ENCODE measurements at regions not wholly inside any gene's neighbourhood (a gene's known extent, or its start where the extent isn't known, plus 50 kb on each side); places are given as distances from the start of the nearest gene placed in this dataset.
A peak's percentile ranks its signal among the peaks of the same experiment; 100 is the strongest.

- H3K27ac ChIP-seq, result no peak overlapping the region
- no peaks in the 10 kb centered on the region for H3K27me3 ChIP-seq
Observed at GRCh38 chr5:93322974-93323860, 257.8 kb downstream of the NR2F1-AS1 start.

GRCh38 chr5:93320920-93321445, 260.0 kb downstream of the NR2F1-AS1 start:
- no peaks in the 10 kb centered on the region for H3K9me3 ChIP-seq
- H3K27me3 ChIP-seq, result no peaks in the 10 kb centered on the region
- no peak for TF ChIP-seq POLR2A (IDR thresholded peaks at IDR 0.05)
- no peak for TF ChIP-seq CTCF (IDR thresholded peaks at IDR 0.05)
- no peak overlapping the region for H3K4me3 ChIP-seq
- DNase-seq, result peak in 2 of 5 donors; percentile 31 to 32
- peak; percentile 42 to 81 (median 64) for ATAC-seq
- intact Hi-C loops (cut with DNase I), result no loop called here
- WGBS, 4 donors, result 28 to 31% (median 31%) methylated on average over 3 of the region's 3 CpGs
- no peak overlapping the region for H3K27ac ChIP-seq
- peaks cover 0 to 9% (median 0%) of the 10 kb centered on the region in 12 donors for H3K4me1 ChIP-seq
- no peaks in the 10 kb centered on the region for H3K36me3 ChIP-seq

More at GRCh38 chr5:93322974-93323860, 257.8 kb downstream of the NR2F1-AS1 start:
- Histone ChIP-seq H3K36me3 (no peaks in the 10 kb centered on the region), H3K9me3 (no peaks in the 10 kb centered on the region), H3K4me1 (peaks cover 0 to 9% (median 0%) of the 10 kb centered on the region in 12 donors), H3K4me3 (no peak overlapping the region)
- DNase-seq (no peak), ATAC-seq (no peak)
- WGBS, 4 donors, result 85 to 88% (median 87%) methylated on average over 8 of the region's 8 CpGs
- intact Hi-C loops (cut with DNase I), result no loop called here
- TF ChIP-seq POLR2A (IDR thresholded peaks at IDR 0.05), result no peak
- TF ChIP-seq CTCF (IDR thresholded peaks at IDR 0.05), result no peak

- ATAC-seq (no peak), DNase-seq (no peak)
- Histone ChIP-seq H3K27me3 (no peaks in the 10 kb centered on the region), H3K4me3 (no peak overlapping the region), H3K4me1 (peaks cover 0 to 14% (median 2%) of the 10 kb centered on the region in 12 donors), H3K9me3 (peaks cover 0 to 11% (median 0%) of the 10 kb centered on the region in 12 donors), H3K27ac (no peak overlapping the region), H3K36me3 (no peaks in the 10 kb centered on the region)
- intact Hi-C loops (cut with DNase I), result no loop called here
- no peak for TF ChIP-seq CTCF (IDR thresholded peaks at IDR 0.05)
- no peak for TF ChIP-seq POLR2A (IDR thresholded peaks at IDR 0.05)
Observed at GRCh38 chr5:93313672-93314071, 267.3 kb downstream of the NR2F1-AS1 start.

- DNase-seq, result no peak
- H3K36me3 ChIP-seq, result no peaks in the 10 kb centered on the region
- 45 to 67% (median 53%) methylated on average over 2 of the region's 2 CpGs for WGBS, 4 donors
- H3K9me3 ChIP-seq, result peaks cover 0 to 11% (median 0%) of the 10 kb centered on the region in 12 donors
- H3K4me1 ChIP-seq, result peaks cover 0 to 14% (median 2%) of the 10 kb centered on the region in 12 donors
- no peaks in the 10 kb centered on the region for H3K27me3 ChIP-seq
- ATAC-seq, result peak in 1 of 4 donors; percentile 54
- no peak overlapping the region for H3K4me3 ChIP-seq
- no peak overlapping the region for H3K27ac ChIP-seq
- intact Hi-C loops (cut with DNase I), result no loop called here
- TF ChIP-seq CTCF (IDR thresholded peaks at IDR 0.05) (no peak), POLR2A (IDR thresholded peaks at IDR 0.05) (no peak)
Observed at GRCh38 chr5:93311881-93312280, 269.1 kb downstream of the NR2F1-AS1 start.

Measured in heart left ventricle (tissue), 16 donors.